Breast epithelium (tissue), 4 donors: ENCODE measurements at regions not wholly inside any gene's neighbourhood (a gene's known extent, or its start where the extent isn't known, plus 50 kb on each side); places are given as distances from the start of the nearest gene placed in this dataset.
A peak's percentile ranks its signal among the peaks of the same experiment; 100 is the strongest.

Experiments used
- DNase-seq, 2 donors: peaks; one replicate each; pipeline ENCODE4 v3.0.0-alpha.2; 2019; ENCODE audit warnings: low spot score in 2 of 2
- H3K27ac ChIP-seq, 2 donors: fragments of 200-600 bp; sonication (generic) in 1 of 2; one replicate each; pipeline ENCODE4 v1.5.1; 2016 to 2019; ENCODE audit warnings: mild to moderate bottlenecking in 1 of 2
- H3K27me3 ChIP-seq, 2 donors: fragments of 200-600 bp; sonication (generic) in 1 of 2; one replicate each; pipeline versions ENCODE4 v1.5.1 to v1.6.0; 2017 to 2019; ENCODE audit warnings: control low read depth in 1 of 2, mild to moderate bottlenecking in 1 of 2
- H3K36me3 ChIP-seq: fragments of 200-600 bp; one replicate; pipeline ENCODE4 v1.5.1; 2019
- H3K4me1 ChIP-seq, 2 donors: fragments of 200-600 bp; sonication (generic); one replicate each; pipeline ENCODE4 v1.5.1; 2016 to 2019; ENCODE audit warnings: control low read depth in 1 of 2
- H3K4me3 ChIP-seq, 3 donors: fragments of 200-600 bp; sonication (generic); 1 replicate in 2 of 3; 2 replicates in 1 of 3; pipeline ENCODE4 v1.5.1; 2016 to 2019; ENCODE audit warnings: mild to moderate bottlenecking in 3 of 3, moderate library complexity in 2 of 3
- H3K9me3 ChIP-seq, 2 donors: fragments of 200-600 bp; sonication (generic) in 1 of 2; one replicate each; pipeline ENCODE4 v1.5.1; 2016 to 2019; ENCODE audit warnings: control low read depth in 1 of 2
- CTCF ChIP-seq, 3 donors: fragments of 450-650 bp; IDR thresholded peaks; one replicate each; pipeline ENCODE4 v1.5.1; 2016 to 2017; ENCODE audit warnings: antibody characterized with exemption in 3 of 3, mild to moderate bottlenecking in 3 of 3, moderate library complexity in 3 of 3
- POLR2A ChIP-seq: fragments of 450-650 bp; IDR thresholded peaks from one replicate; pipeline ENCODE4 v1.6.1; 2016; ENCODE audit warnings: antibody characterized with exemption, mild to moderate bottlenecking, moderate library complexity
- POLR2AphosphoS5 ChIP-seq, 3 donors: sonication (generic); formaldehyde crosslinking; IDR thresholded peaks; one replicate each; pipeline ENCODE4 v1.6.1; 2017; ENCODE audit warnings: antibody characterized with exemption in 3 of 3
- intact Hi-C: fragments of 100-400 bp; cut with DNase I; formaldehyde crosslinking; loops from one replicate; pipeline ENCODE4 v1.15.1; 2023; ENCODE audit warnings: low total_unique reads

GRCh38 chr20:19932170-19932667 is 84.9 kb upstream of the NAA20 start:
- TF ChIP-seq POLR2AphosphoS5 (IDR thresholded peaks at IDR 0.05) (peak in 1 of 3 donors; percentile 50), POLR2A (no peak)
- no peaks in the 10 kb centered on the region for H3K27me3 ChIP-seq
- H3K9me3 ChIP-seq = no peaks in the 10 kb centered on the region
- no peak for DNase-seq
- no peaks in the 10 kb centered on the region for H3K36me3 ChIP-seq
- H3K4me3 ChIP-seq = peak overlapping the region in 1 of 3 donors; percentile 10
- intact Hi-C loops = no loop called here
- peaks cover 0 to 11% of the 10 kb centered on the region in 2 donors for H3K4me1 ChIP-seq
- H3K27ac ChIP-seq = peak overlapping the region; percentile 94 to 97

GRCh38 chr20:19934792-19935491 is 82.2 kb upstream of the NAA20 start:
- peak; percentile 76 to 91 for DNase-seq
- TF ChIP-seq POLR2A (no peak), POLR2AphosphoS5 (IDR thresholded peaks at IDR 0.05) (peak; percentile 33 to 91 (median 68))
- Histone ChIP-seq H3K4me3 (peak overlapping the region; percentile 25 to 64 (median 45)), H3K27ac (peak overlapping the region; percentile 94 to 97), H3K9me3 (no peaks in the 10 kb centered on the region), H3K27me3 (no peaks in the 10 kb centered on the region), H3K36me3 (no peaks in the 10 kb centered on the region), H3K4me1 (peaks cover 3 to 16% of the 10 kb centered on the region in 2 donors)
- intact Hi-C loops = no loop called here

- no peak for TF ChIP-seq CTCF (IDR thresholded peaks at IDR 0.05)
- TF ChIP-seq POLR2A = no peak
- peak in 2 of 3 donors; percentile 20 to 55 for TF ChIP-seq POLR2AphosphoS5 (IDR thresholded peaks at IDR 0.05)
- Histone ChIP-seq H3K36me3 (no peaks in the 10 kb centered on the region), H3K9me3 (no peaks in the 10 kb centered on the region), H3K4me3 (peak overlapping the region; percentile 25 to 64 (median 45)), H3K27ac (peak overlapping the region; percentile 94 to 97), H3K4me1 (peaks cover 7 to 22% of the 10 kb centered on the region in 2 donors), H3K27me3 (no peaks in the 10 kb centered on the region)
- DNase-seq = peak; percentile 77 to 83
- intact Hi-C loops = no loop called here
These were observed 81.3 kb upstream of the NAA20 start for GRCh38 chr20:19935842-19936241.

- intact Hi-C loops = no loop called here
- Histone ChIP-seq H3K4me3 (peak overlapping the region; percentile 25 to 64 (median 45)), H3K27me3 (no peaks in the 10 kb centered on the region), H3K9me3 (no peaks in the 10 kb centered on the region), H3K27ac (peak overlapping the region; percentile 94 to 97), H3K4me1 (peaks cover 12 to 22% of the 10 kb centered on the region in 2 donors), H3K36me3 (no peaks in the 10 kb centered on the region)
- TF ChIP-seq POLR2A (no peak), POLR2AphosphoS5 (IDR thresholded peaks at IDR 0.05) (no peak), CTCF (IDR thresholded peaks at IDR 0.05) (no peak)
- no peak for DNase-seq
These were observed 80.5 kb upstream of the NAA20 start for GRCh38 chr20:19936466-19937200.

- Histone ChIP-seq H3K4me3 (peak overlapping the region; percentile 25 to 64 (median 45)), H3K27me3 (no peaks in the 10 kb centered on the region), H3K4me1 (peaks cover 12 to 22% of the 10 kb centered on the region in 2 donors), H3K9me3 (no peaks in the 10 kb centered on the region), H3K27ac (peak overlapping the region; percentile 94 to 97), H3K36me3 (no peaks in the 10 kb centered on the region)
- intact Hi-C loops = no loop called here
- no peak for DNase-seq
- TF ChIP-seq CTCF (IDR thresholded peaks at IDR 0.05) (no peak), POLR2AphosphoS5 (IDR thresholded peaks at IDR 0.05) (peak in 1 of 3 donors; percentile 41)
These were observed 79.9 kb upstream of the NAA20 start for GRCh38 chr20:19937218-19937617.
